ENCODE measurements at regions not wholly inside any gene's neighbourhood (a gene's known extent, or its start where the extent isn't known, plus 50 kb on each side); places are given as distances from the start of the nearest gene placed in this dataset.

DNA sequence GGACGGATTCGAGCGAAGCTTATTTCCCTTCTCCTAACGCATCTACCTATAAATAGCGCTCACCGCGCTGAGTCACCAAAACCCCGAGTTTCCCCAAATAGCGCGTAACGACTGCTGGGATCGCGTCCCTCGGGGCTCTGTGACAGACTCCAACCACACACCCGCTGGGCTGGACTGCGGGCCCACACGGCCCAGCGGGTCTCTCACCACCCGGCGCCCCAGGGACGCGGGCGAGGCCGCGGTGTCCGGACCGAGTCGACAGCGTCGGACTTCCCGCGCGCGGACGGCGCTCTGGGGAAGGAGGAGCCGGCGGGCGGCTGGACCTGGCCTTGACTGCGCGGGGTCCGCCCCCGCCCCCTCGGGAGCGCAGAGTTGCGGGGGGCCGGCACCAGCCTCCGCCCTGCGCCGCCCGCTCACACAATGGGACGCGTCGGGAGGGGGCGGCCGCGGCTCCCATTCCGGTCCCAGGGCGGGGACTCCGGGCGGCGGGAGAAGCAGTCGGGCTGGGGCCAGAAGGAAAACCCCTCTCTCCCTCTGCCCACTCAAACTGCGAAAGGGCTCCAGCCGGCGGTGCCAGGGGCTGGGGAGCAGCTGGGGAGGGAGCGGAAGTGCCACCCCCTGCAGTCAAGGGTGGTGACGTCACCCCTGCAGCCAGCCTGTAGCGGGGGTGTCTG is 108.8 kb downstream of the KCNRG start:
- DNase-seq (no peak), ATAC-seq (peak; percentile 77 to 87 (median 81))
- no peaks in the 10 kb centered on the region for H3K9me3 ChIP-seq
- intact Hi-C loops (cut with DNase I): no loop called here
- H3K27me3 ChIP-seq: peaks cover 0 to 8% of the 10 kb centered on the region in 2 donors
- 0% methylated on average over 35 of the region's 69 CpGs for WGBS (ENCODE audit: insufficient coverage, low coverage, low lambda C conversion rate, missing lambda C conversion rate)
- H3K27ac ChIP-seq: peak overlapping the region; percentile 98 to 100 (median 99)
- TF ChIP-seq, protein P1, sequence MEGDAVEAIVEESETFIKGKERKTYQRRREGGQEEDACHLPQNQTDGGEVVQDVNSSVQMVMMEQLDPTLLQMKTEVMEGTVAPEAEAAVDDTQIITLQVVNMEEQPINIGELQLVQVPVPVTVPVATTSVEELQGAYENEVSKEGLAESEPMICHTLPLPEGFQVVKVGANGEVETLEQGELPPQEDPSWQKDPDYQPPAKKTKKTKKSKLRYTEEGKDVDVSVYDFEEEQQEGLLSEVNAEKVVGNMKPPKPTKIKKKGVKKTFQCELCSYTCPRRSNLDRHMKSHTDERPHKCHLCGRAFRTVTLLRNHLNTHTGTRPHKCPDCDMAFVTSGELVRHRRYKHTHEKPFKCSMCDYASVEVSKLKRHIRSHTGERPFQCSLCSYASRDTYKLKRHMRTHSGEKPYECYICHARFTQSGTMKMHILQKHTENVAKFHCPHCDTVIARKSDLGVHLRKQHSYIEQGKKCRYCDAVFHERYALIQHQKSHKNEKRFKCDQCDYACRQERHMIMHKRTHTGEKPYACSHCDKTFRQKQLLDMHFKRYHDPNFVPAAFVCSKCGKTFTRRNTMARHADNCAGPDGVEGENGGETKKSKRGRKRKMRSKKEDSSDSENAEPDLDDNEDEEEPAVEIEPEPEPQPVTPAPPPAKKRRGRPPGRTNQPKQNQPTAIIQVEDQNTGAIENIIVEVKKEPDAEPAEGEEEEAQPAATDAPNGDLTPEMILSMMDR (IDR thresholded peaks at IDR 0.05): no peak
- TF ChIP-seq POLR2A (IDR thresholded peaks at IDR 0.05): peak; percentile 95
- peaks cover 0 to 30% (median 4%) of the 10 kb centered on the region in 4 donors for H3K4me1 ChIP-seq
- H3K4me3 ChIP-seq: peak overlapping the region; percentile 79 to 98 (median 89)
- no peaks in the 10 kb centered on the region for H3K36me3 ChIP-seq

DNA sequence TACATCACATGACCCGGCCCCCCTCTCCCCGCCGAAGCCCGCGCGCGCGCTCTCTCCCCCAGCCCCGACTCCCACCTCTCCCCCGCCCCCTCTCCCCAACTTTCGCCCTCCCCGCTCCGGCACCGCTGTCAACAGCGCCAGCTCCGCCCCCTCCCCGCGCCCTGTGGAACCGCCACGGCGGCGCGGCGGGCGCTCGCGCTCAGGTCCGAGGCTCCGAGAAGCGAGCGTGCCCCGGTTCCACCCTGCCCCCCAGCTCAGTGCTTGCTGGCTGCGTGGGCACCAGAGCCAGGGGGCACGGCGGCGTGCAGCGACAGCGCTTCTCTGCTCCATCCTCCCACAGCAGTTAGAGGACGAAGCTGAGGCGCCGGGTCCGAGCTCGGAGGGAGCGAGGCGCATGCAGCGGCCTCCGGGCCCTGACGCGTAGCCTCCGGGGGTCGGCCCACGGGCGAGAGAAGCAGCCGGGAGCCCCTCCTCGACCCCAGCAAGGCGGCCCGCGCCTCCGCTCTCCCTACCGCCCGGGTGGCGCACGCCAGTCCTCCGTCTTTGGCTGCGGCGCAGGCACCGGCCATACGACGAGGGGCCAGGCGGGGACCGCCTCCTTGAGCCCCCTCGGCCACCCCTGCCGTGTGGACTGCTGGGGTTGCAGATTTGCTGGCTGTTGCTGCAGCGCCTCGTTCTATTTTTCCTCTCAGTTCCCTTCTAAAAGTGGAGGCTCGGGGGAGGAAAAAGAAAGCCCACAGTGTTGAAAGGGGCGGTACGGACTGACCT is 109.5 kb downstream of the KCNRG start:
- H3K4me3 ChIP-seq: peak overlapping the region; percentile 79 to 98 (median 89)
- peak; percentile 98 for DNase-seq
- ATAC-seq: peak; percentile 1 to 18 (median 4)
- intact Hi-C loops (cut with DNase I): no loop called here
- TF ChIP-seq, protein P1 (IDR thresholded peaks at IDR 0.05): no peak
- no peak for TF ChIP-seq POLR2A (IDR thresholded peaks at IDR 0.05)
- no peaks in the 10 kb centered on the region for H3K36me3 ChIP-seq
- peak overlapping the region; percentile 98 to 100 (median 99) for H3K27ac ChIP-seq
- WGBS (ENCODE audit: insufficient coverage, low coverage, low lambda C conversion rate, missing lambda C conversion rate): 0% methylated on average over 15 of the region's 78 CpGs
- H3K27me3 ChIP-seq: peaks cover 0 to 14% of the 10 kb centered on the region in 2 donors
- H3K4me1 ChIP-seq: peaks cover 0 to 31% (median 4%) of the 10 kb centered on the region in 4 donors
- H3K9me3 ChIP-seq: no peaks in the 10 kb centered on the region

DNA sequence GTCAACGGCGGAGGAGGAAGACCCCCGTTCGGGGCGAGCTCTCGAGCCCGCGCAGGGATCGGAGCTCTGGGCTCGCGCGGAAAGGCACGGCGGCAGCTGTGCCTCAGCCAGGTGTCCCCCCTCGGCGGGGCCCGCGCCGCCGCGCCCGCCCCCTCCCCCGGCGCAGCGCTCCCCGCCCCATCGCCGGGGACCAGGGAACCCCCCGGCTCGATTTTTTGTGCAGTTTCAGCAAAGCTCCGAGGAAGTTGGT is 110.0 kb downstream of the KCNRG start:
- WGBS (ENCODE audit: insufficient coverage, low coverage, low lambda C conversion rate, missing lambda C conversion rate): 0% methylated on average over 2 of the region's 31 CpGs
- H3K4me1 ChIP-seq: peaks cover 0 to 35% (median 6%) of the 10 kb centered on the region in 4 donors
- ATAC-seq: peak in 1 of 4 donors; percentile 3

DNA sequence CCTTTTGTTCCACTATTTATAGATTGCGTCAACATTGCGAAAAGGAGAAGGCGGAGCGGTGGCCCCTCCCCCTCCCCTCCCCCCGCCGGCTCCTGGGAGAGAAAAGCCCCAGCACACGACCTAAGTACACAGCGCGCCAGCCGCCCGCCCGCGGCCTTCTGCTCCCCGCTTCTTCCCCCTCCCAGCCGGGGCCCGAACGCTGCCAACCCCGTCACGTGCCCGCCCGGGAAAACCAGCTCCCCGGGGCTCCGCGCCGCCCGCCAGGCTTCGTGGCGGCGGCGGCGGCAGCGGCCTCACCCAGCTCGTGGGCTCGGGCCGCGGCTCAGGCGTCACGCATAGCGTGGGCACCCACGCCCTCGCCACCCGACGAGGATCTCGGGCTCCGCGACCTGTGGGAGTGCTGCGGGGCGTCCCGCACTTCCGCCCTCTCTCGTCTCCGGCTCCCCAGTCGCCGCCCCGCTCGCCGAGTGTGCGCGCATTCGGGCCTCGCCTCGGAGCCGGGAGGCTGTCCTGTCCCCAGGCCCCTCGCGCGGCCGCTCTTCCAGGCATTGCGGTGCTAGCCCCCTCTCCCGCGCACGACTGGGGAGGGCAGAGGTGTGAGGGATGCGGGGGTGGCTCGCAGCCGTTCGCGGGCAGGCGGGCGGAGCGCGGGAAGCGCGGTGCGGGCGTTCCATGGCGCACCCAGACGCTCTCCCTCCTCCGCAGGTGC is 110.5 kb downstream of the KCNRG start:
- Histone ChIP-seq H3K4me3 (peak overlapping the region; percentile 79 to 98 (median 89)), H3K27ac (peak overlapping the region; percentile 98 to 100 (median 99)), H3K9me3 (no peaks in the 10 kb centered on the region), H3K27me3 (peaks cover 0 to 23% of the 10 kb centered on the region in 2 donors), H3K4me1 (peaks cover 0 to 40% (median 8%) of the 10 kb centered on the region in 4 donors), H3K36me3 (no peaks in the 10 kb centered on the region)
- ATAC-seq: peak; percentile 52 to 70 (median 67)
- DNase-seq: peak; percentile 96 to 99 (median 98)
- intact Hi-C loops (cut with DNase I): no loop called here
- 3% methylated on average over 5 of the region's 87 CpGs for WGBS (ENCODE audit: insufficient coverage, low coverage, low lambda C conversion rate, missing lambda C conversion rate)
- peak; percentile 89 for TF ChIP-seq POLR2A (IDR thresholded peaks at IDR 0.05)
- TF ChIP-seq, protein P1 (IDR thresholded peaks at IDR 0.05): no peak

More for the DNA sequence above, 110.0 kb downstream of the KCNRG start:
- H3K4me3 ChIP-seq: peak overlapping the region; percentile 79 to 98 (median 89)
- H3K27me3 ChIP-seq: peaks cover 0 to 18% of the 10 kb centered on the region in 2 donors
- TF ChIP-seq POLR2A (IDR thresholded peaks at IDR 0.05): no peak
- TF ChIP-seq, protein P1 (IDR thresholded peaks at IDR 0.05): no peak
- no peaks in the 10 kb centered on the region for H3K36me3 ChIP-seq
- H3K27ac ChIP-seq: peak overlapping the region; percentile 98 to 100 (median 99)
- intact Hi-C loops (cut with DNase I): no loop called here
- DNase-seq: no peak
- no peaks in the 10 kb centered on the region for H3K9me3 ChIP-seq
